ENCODE measurements at regions not wholly inside any gene's neighbourhood (a gene's known extent, or its start where the extent isn't known, plus 50 kb on each side); places are given as distances from the start of the nearest gene placed in this dataset.

DNA sequence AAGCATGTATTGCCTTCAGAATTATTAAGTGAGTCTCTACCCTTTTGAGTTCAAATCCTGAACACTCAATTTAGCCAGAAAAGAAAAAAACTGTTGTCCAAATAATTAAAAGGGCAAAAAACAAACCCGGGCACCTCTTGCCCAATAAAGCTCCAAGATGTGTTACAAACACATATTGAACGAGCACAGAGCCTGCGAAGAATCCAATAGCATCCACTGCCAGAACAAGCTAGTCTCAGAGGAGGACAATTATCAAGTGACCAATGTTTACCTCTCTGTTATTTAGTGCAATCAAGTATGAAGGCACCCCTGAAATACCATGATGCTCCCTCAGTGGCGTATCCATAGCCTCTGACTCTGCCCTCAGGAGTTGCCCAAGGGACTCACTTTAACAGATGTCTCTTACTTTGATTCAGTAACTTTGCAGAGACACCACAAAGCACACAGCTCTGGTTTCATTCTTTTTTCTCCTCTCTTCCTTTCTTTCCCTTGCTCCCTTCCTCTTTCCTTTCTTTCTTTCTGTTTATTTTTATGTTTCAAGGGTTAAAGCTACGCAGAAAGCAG is 93.5 kb upstream of the SPATS2L start:
- DNase-seq (ENCODE audit: low read depth): no peak

DNA sequence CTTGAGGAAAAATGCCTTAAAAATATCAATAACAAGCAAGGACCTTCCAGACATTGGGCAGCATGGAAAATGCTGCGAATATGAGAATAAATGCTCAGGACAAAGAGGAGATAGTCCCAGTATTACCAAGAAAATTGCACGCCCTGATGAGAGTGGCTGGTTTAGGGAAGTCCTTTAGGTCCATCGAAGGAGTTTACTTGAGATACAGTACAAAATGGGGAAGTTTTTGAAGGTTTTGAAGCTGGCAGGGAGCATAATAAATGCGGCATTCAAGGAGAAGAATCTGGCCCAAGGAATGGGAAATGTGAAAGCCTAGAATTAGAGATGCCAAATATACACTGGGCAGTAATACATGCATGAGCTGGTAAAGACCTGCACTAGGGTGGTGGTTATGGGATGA is 90.2 kb upstream of the SPATS2L start:
- DNase-seq (ENCODE audit: low read depth): no peak

GRCh38 chr2:200217320-200217719 is 89.2 kb upstream of the SPATS2L start:
- DNase-seq (ENCODE audit: low read depth): no peak

- DNase-seq (ENCODE audit: low read depth): no peak
Measured at GRCh38 chr2:200218645-200219044, 87.8 kb upstream of the SPATS2L start.

DNA sequence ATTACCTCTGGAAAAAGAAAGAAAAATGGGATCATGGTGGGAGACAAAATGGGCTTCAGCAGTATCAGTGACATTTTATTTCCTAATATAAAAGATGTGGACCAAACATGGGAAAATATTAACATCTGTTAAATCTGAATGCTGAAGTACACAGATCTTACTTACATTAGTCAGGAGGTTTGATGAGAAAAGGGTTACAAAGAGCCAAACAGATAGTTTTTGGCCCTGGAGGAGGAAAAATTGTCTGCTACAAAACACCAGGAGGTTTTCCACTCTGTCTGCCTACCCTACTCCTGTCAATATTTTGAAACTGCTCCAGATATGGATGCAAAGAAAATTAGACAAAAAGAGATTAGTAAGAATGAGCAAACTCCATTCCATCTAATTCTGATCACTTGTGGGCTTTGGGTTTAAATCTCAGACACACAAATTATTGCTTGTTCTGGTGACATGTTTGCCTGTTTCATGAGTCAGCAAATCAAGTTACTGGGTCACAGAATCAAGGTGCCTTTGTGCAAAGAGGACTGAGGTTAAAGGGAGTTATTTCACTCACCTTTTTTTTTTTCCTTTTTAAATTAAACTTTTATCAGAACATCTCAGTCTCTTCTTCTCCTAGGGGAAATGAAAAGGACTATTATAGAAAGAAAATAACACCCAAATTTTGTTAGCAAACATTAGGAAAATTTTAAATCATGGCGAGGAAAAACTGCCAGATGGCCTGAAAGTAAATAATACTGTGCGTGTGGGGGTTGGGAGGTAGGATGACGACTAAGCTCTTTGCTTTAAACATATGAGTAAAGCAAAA is 87.0 kb upstream of the SPATS2L start:
- no peak for DNase-seq (ENCODE audit: low read depth)

DNA sequence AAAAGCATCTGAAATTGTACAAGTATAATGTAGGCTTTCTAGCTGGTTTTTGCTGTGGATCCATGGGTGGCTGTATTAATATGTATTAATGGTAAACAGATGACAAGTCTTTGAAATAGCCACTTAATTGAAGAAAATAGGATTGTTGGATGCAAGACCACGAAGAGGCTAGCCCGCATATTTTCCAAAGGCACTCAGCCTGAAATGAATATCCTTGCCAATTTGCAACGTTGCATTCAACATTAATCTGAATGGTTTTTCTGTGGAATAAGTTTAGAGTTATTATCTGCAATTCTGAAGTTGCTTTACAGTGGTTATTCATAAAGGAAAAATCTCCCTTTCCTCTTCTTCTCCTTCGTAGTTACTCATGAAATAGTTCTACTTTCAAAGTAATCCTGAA is 86.2 kb upstream of the SPATS2L start:
- no peak for DNase-seq (ENCODE audit: low read depth)

GRCh38 chr2:200221055-200221955 is 85.2 kb upstream of the SPATS2L start:
- no peak for DNase-seq (ENCODE audit: low read depth)

DNA sequence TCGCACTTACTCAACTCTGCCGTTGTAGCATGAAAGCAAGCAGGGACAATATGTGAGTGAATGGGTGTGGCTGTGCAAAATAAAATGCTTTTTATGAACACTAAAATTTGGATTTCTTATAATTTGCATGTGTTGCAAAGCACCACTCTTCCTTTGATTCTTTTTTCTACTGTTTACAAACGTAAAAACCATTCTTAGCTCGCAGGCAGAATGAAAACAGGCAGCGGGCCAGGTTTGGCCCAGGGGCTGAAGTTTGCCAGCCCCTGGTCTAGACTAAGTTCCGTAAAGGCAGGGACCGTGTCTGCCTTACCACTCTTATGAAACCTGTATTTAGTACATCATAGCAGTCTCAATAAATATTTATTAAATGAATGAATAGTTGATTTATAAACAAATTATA is 83.7 kb upstream of the SPATS2L start:
- no peak for DNase-seq (ENCODE audit: low read depth)

DNA sequence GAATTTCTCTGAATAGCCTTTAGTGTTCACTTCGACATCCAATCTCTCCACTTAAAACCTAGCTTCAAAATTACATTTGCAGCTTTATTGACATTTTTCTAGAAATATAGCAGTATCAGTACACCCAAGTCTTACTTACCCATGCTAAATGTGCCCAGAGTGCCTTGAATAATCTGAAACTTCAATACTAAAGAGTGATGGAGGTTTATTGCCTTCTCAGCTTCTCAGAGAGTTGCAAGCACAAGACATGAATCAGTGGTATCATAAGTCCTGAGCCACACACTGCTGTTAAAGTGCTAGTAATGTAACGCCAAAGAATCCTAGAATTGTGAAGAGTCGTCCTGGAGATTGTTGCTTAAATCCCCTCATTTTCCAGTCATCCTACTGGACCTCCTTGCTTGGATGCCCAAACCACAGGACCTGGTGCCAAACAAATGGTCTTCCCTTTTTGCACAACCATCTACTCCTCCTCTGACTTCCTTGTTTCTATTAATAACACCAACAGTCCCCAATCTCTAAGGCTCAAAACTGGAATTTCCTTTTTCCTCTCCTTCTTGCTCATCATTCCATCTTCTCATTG is 83.2 kb upstream of the SPATS2L start:
- no peak for DNase-seq (ENCODE audit: low read depth)

DNA sequence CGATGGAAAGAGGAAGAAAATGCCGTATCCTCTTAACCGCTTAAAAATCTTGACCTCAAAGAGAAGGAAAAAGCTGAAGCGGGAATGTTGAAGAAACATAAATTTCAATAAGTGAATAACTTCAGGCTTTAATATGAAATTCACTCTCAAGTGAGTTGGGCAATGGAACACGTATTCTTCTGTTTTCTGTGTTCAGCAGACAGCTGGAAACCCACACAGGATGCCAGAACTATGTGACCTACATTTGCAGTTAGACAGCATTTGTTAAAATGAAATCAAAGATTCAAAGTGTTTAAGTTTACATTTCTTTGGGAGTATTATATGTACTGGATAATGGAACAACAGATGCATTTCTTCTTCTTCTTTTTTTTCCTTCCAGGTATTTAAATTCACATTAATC is 80.5 kb upstream of the SPATS2L start:
- DNase-seq (ENCODE audit: low read depth): no peak

- no peak for DNase-seq (ENCODE audit: low read depth)
Measured at GRCh38 chr2:200226451-200227426, 79.8 kb upstream of the SPATS2L start.

DNA sequence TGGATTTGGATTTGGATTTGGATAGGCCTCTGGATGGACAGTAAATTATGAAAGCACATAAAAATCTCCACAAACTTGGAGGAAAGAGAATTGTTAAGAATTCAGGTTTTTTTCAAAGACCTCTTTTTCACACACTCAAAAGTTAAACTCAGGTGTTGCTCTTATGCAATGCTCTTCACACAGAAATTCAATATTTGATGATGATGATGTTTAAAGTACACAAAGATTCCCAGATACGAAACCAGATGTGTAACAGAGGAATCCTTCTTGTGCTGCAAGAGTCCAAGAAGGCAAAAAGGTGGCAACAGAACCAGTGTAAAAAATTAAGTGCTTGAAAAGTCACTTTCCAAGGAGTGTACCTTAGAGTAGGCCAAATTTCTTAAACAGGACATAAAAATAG is 75.8 kb upstream of the SPATS2L start:
- DNase-seq (ENCODE audit: low read depth): no peak

DNA sequence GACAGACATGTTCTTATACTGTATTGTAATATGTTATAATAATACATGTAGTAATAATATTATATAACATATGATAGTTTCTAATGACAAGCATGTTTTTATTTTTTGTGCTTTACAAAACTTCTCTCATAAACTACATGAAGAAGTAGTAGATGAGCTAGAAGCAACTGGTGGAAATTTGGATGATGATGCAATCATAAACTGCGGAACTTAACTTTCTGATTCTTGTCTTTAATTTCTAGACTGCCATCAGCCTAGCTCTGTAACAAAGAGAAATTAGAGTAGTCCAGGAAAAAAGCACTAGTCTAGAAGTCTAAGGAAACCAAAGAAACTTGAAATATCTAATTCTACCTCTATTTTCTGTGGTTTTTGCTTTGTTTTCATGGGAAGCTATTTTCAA is 71.0 kb upstream of the SPATS2L start:
- DNase-seq (ENCODE audit: low read depth): no peak

GRCh38 chr2:200239216-200239615 is 67.3 kb upstream of the SPATS2L start:
- DNase-seq (ENCODE audit: low read depth): peak; percentile 25

DNA sequence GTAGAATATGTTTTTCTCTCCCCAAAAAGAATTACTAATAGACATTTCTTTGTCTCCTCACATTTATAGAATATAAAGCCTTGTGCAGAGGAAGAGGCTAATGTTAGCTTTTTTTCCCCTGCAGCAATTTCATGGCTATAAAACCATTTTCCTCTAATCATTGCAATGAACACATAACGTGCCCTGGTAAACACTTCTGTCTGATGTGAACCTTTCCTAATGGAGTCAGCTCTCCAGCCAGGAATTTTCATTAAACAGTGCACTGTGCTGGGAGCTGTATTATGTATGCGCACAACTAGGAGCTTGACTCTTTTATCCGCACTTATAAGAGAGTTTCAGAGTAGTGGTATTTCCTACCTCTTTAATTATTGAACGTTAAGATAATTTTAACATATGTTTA is 63.9 kb upstream of the SPATS2L start:
- no peak for DNase-seq (ENCODE audit: low read depth)

DNA sequence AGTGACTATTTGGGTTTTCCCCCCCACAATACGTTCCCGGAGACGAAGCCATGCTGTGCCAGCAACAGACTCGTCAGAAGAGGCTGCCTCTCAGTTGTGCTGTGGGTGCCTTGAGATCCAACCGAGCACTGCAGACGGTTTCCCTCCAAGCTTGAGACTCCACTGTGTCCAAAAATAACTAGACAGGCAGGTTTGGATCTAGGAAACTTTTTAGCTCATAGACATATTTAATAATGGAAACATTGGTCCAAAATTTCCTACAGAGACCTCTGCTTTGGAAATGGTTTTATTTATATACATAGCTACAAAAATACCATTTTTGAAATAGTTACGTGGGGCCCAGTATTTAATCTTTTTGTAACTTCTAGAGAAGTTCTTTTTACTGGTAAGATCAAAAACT is 63.1 kb upstream of the SPATS2L start:
- DNase-seq (ENCODE audit: low read depth): no peak

- DNase-seq (ENCODE audit: low read depth): no peak
Measured at GRCh38 chr2:200244111-200244510, 62.4 kb upstream of the SPATS2L start.

DNA sequence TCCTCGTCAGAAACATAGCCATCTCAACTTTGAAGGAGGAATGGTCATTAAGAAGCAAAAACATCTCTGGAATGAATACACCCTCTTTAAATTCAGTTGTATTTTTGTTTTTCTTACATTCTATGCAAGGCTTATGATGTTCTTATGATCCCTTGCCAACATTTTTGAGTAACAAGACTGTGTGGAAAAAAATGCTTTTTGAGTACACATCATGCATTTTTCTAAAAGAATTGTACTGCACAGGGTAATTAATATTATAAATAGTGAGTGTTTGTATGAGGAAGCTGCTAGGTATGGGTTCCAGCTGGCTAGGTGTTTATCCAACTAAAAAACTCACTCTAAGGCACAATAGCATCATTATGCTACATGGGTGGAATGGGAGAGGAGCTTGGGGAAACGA is 59.0 kb upstream of the SPATS2L start:
- no peak for DNase-seq (ENCODE audit: low read depth)

- peak; percentile 68 for DNase-seq (ENCODE audit: low read depth)
Measured at GRCh38 chr2:200252265-200253067, 54.0 kb upstream of the SPATS2L start.

GRCh38 chr2:200253639-200254038 is 52.9 kb upstream of the SPATS2L start:
- peak; percentile 23 for DNase-seq (ENCODE audit: low read depth)

GRCh38 chr2:200254773-200255172 is 51.7 kb upstream of the SPATS2L start:
- no peak for DNase-seq (ENCODE audit: low read depth)

Measured in ELR (cell line).